GM23338 (cell line): ENCODE measurements at regions not wholly inside any gene's neighbourhood (a gene's known extent, or its start where the extent isn't known, plus 50 kb on each side); places are given as distances from the start of the nearest gene placed in this dataset.

Experiments
- ATAC-seq: fragments of 200-7000 bp; cut with Tn5 transposase; 3 replicates; pipeline ENCODE4 v1.9.1; 2020
- DNase-seq: peaks from one replicate; pipeline ENCODE4 v3.0.0-alpha.2; 2015; ENCODE audit warnings: low spot score
- H2AFZ ChIP-seq: fragments of 200-600 bp; sonication (generic); 2 replicates; pipeline ENCODE4 v1.8.0; 2016; ENCODE audit warnings: antibody characterized with exemption, mild to moderate bottlenecking, moderate library complexity
- H3F3A ChIP-seq: fragments of 200-600 bp; sonication (generic); replicated peaks from 2 replicates; pipeline ENCODE4 v1.8.0; 2017; ENCODE audit warnings: antibody characterized with exemption, mixed run types, low read depth
- H3K27ac ChIP-seq: fragments of 200-600 bp; sonication (generic); 2 replicates; pipeline ENCODE4 v1.6.1; 2016; ENCODE audit warnings: low read depth
- H3K27me3 ChIP-seq: fragments of 200-600 bp; sonication (generic); 2 replicates; pipeline ENCODE4 v1.8.0; 2016; ENCODE audit warnings: mild to moderate bottlenecking, mixed run types, moderate library complexity; ENCODE audit not compliant: insufficient read depth
- H3K36me3 ChIP-seq: fragments of 200-600 bp; sonication (generic); 2 replicates; pipeline ENCODE4 v1.8.0; 2016; ENCODE audit warnings: mild to moderate bottlenecking; ENCODE audit not compliant: insufficient read depth
- H3K4me1 ChIP-seq: fragments of 200-600 bp; sonication (generic); 2 replicates; pipeline ENCODE4 v1.8.0; 2016; ENCODE audit warnings: mild to moderate bottlenecking, moderate library complexity; ENCODE audit not compliant: insufficient read depth
- H3K4me2 ChIP-seq: fragments of 200-600 bp; sonication (generic); 2 replicates; pipeline ENCODE4 v1.7.1; 2017; ENCODE audit warnings: mixed run types
- H3K4me3 ChIP-seq: fragments of 200-600 bp; sonication (generic); 2 replicates; pipeline ENCODE4 v1.6.1; 2016; ENCODE audit warnings: mixed run types
- H3K79me2 ChIP-seq: fragments of 200-600 bp; sonication (generic); replicated peaks from 2 replicates; pipeline ENCODE4 v1.8.0; 2017; ENCODE audit warnings: mild to moderate bottlenecking; ENCODE audit not compliant: insufficient read depth
- H3K9me2 ChIP-seq: fragments of 200-600 bp; sonication (generic); 2 replicates; pipeline ENCODE4 v1.8.0; 2017; ENCODE audit not compliant: insufficient read depth
- H4K20me1 ChIP-seq: fragments of 200-600 bp; sonication (generic); replicated peaks from 2 replicates; pipeline ENCODE4 v1.8.0; 2017; ENCODE audit warnings: mild to moderate bottlenecking; ENCODE audit not compliant: insufficient read depth
- H3K27ac Mint-ChIP-seq: 2 replicates; pipeline ENCODE4 v1.8.0; 2020; ENCODE audit warnings: inconsistent platforms, mild to moderate bottlenecking, moderate library complexity, mixed read lengths
- H3K27me3 Mint-ChIP-seq: 3 replicates; pipeline ENCODE4 v1.8.0; 2022; ENCODE audit warnings: low read depth, mild to moderate bottlenecking, moderate library complexity, mixed read lengths, inconsistent platforms; ENCODE audit not compliant: insufficient read depth, poor library complexity
- H3K36me3 Mint-ChIP-seq: 3 replicates; pipeline ENCODE4 v1.8.0; 2021; ENCODE audit warnings: low read depth, mild to moderate bottlenecking, inconsistent platforms, moderate library complexity, mixed read lengths
- H3K4me1 Mint-ChIP-seq: 3 replicates; pipeline ENCODE4 v1.8.0; 2020; ENCODE audit warnings: mild to moderate bottlenecking, inconsistent platforms, mixed read lengths
- H3K4me3 Mint-ChIP-seq: 3 replicates; pipeline ENCODE4 v1.8.0; 2021; ENCODE audit warnings: moderate library complexity, mild to moderate bottlenecking, inconsistent platforms, mixed read lengths
- H3K9me3 Mint-ChIP-seq: 3 replicates; pipeline ENCODE4 v1.8.0; 2020; ENCODE audit warnings: moderate library complexity, mild to moderate bottlenecking, inconsistent platforms, mixed read lengths
- CREB1 ChIP-seq: fragments of 250-450 bp; sonication (Bioruptor Pico); IDR thresholded peaks from 2 replicates; pipeline ENCODE4 v1.5.0; 2020; ENCODE audit warnings: low read depth, mild to moderate bottlenecking, moderate library complexity
- CTCF ChIP-seq, 2 experiments: fragments of 200-600 bp in 1 of 2; sonication (generic) in 1 of 2; conservative IDR thresholded peaks; 2 replicates each; pipeline versions ENCODE4 v1.5.1 to v1.6.1; 2016 to 2017; ENCODE audit warnings: antibody characterized with exemption in 2 of 2, low read depth in 2 of 2, mild to moderate bottlenecking in 2 of 2, moderate library complexity in 1 of 2
- ETS1 ChIP-seq: IDR thresholded peaks from 2 replicates; pipeline ENCODE4 v1.6.1; 2016; ENCODE audit warnings: antibody characterized with exemption
- JUNB ChIP-seq: IDR thresholded peaks from one replicate; pipeline ENCODE4 v1.6.1; 2016; ENCODE audit warnings: antibody characterized with exemption; ENCODE audit not compliant: unreplicated experiment
- NANOG ChIP-seq: IDR thresholded peaks from 2 replicates; pipeline ENCODE4 v1.6.1; 2016; ENCODE audit warnings: antibody characterized with exemption, borderline replicate concordance
- POLR2AphosphoS5 ChIP-seq: IDR thresholded peaks from 2 replicates; pipeline ENCODE4 v1.6.1; 2016; ENCODE audit warnings: antibody characterized with exemption, low read depth
- REST ChIP-seq: IDR thresholded peaks from one replicate; pipeline ENCODE4 v1.6.1; 2018; ENCODE audit warnings: antibody characterized with exemption; ENCODE audit not compliant: unreplicated experiment
- STAT1 ChIP-seq: IDR thresholded peaks from one replicate; pipeline ENCODE4 v1.6.1; 2016; ENCODE audit warnings: antibody characterized with exemption; ENCODE audit not compliant: unreplicated experiment
- ZNF114 ChIP-seq: fragments of 250-450 bp; sonication (Bioruptor Pico); IDR thresholded peaks from 2 replicates; pipeline ENCODE4 v1.5.0; 2020; ENCODE audit warnings: mild to moderate bottlenecking, moderate library complexity
- ZNF331 ChIP-seq: fragments of 250-450 bp; sonication (Bioruptor Pico); IDR thresholded peaks from 2 replicates; pipeline ENCODE4 v1.5.0; 2020; ENCODE audit warnings: low read depth, mild to moderate bottlenecking, moderate library complexity
- TF ChIP-seq, protein P1 (sequence below): fragments of 250-450 bp; sonication (Bioruptor Pico); IDR thresholded peaks from 2 replicates; pipeline ENCODE4 v1.5.0; 2020; ENCODE audit warnings: mild to moderate bottlenecking, moderate library complexity

GRCh38 chr9:18159254-18159653 is 314.7 kb upstream of the ADAMTSL1 start:
- no peaks in the 10 kb centered on the region for H3K4me1 ChIP-seq

More at GRCh38 chr9:18159254-18159653, 314.7 kb upstream of the ADAMTSL1 start:
- H3K27ac Mint-ChIP-seq: no peak overlapping the region
- H4K20me1 ChIP-seq: no peaks in the 10 kb centered on the region
- no peaks in the 10 kb centered on the region for H3K9me3 Mint-ChIP-seq
- H3K27me3 ChIP-seq: no peaks in the 10 kb centered on the region
- H3K4me3 ChIP-seq: no peak overlapping the region
- H3F3A ChIP-seq: no peaks in the 10 kb centered on the region
- H3K9me2 ChIP-seq: peaks cover 10% of the 10 kb centered on the region; the same call in 1 of the 2 replicates
- no peaks in the 10 kb centered on the region for H3K79me2 ChIP-seq
- H3K27me3 Mint-ChIP-seq: no peaks in the 10 kb centered on the region
- H3K36me3 ChIP-seq: no peaks in the 10 kb centered on the region
- H2AFZ ChIP-seq: no peak overlapping the region
- ATAC-seq (no peak), DNase-seq (no peak)
- TF ChIP-seq POLR2AphosphoS5: no peak
- TF ChIP-seq, protein P1, sequence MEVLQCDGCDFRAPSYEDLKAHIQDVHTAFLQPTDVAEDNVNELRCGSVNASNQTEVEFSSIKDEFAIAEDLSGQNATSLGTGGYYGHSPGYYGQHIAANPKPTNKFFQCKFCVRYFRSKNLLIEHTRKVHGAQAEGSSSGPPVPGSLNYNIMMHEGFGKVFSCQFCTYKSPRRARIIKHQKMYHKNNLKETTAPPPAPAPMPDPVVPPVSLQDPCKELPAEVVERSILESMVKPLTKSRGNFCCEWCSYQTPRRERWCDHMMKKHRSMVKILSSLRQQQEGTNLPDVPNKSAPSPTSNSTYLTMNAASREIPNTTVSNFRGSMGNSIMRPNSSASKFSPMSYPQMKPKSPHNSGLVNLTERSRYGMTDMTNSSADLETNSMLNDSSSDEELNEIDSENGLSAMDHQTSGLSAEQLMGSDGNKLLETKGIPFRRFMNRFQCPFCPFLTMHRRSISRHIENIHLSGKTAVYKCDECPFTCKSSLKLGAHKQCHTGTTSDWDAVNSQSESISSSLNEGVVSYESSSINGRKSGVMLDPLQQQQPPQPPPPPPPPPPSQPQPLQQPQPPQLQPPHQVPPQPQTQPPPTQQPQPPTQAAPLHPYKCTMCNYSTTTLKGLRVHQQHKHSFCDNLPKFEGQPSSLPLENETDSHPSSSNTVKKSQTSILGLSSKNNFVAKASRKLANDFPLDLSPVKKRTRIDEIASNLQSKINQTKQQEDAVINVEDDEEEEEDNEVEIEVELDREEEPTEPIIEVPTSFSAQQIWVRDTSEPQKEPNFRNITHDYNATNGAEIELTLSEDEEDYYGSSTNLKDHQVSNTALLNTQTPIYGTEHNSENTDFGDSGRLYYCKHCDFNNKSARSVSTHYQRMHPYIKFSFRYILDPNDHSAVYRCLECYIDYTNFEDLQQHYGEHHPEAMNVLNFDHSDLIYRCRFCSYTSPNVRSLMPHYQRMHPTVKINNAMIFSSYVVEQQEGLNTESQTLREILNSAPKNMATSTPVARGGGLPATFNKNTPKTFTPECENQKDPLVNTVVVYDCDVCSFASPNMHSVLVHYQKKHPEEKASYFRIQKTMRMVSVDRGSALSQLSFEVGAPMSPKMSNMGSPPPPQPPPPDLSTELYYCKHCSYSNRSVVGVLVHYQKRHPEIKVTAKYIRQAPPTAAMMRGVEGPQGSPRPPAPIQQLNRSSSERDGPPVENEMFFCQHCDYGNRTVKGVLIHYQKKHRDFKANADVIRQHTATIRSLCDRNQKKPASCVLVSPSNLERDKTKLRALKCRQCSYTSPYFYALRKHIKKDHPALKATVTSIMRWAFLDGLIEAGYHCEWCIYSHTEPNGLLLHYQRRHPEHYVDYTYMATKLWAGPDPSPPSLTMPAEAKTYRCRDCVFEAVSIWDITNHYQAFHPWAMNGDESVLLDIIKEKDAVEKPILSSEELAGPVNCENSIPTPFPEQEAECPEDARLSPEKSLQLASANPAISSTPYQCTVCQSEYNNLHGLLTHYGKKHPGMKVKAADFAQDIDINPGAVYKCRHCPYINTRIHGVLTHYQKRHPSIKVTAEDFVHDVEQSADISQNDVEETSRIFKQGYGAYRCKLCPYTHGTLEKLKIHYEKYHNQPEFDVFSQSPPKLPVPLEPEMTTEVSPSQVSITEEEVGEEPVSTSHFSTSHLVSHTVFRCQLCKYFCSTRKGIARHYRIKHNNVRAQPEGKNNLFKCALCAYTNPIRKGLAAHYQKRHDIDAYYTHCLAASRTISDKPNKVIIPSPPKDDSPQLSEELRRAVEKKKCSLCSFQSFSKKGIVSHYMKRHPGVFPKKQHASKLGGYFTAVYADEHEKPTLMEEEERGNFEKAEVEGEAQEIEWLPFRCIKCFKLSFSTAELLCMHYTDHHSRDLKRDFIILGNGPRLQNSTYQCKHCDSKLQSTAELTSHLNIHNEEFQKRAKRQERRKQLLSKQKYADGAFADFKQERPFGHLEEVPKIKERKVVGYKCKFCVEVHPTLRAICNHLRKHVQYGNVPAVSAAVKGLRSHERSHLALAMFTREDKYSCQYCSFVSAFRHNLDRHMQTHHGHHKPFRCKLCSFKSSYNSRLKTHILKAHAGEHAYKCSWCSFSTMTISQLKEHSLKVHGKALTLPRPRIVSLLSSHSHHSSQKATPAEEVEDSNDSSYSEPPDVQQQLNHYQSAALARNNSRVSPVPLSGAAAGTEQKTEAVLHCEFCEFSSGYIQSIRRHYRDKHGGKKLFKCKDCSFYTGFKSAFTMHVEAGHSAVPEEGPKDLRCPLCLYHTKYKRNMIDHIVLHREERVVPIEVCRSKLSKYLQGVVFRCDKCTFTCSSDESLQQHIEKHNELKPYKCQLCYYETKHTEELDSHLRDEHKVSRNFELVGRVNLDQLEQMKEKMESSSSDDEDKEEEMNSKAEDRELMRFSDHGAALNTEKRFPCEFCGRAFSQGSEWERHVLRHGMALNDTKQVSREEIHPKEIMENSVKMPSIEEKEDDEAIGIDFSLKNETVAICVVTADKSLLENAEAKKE (CRISPR knock-in tag): no peak
- TF ChIP-seq ZNF114 (CRISPR knock-in tag): no peak
- TF ChIP-seq JUNB: no peak
- no peak for TF ChIP-seq CREB1 (CRISPR knock-in tag)
- no peak for TF ChIP-seq NANOG
- no peak for TF ChIP-seq ETS1
- TF ChIP-seq REST: no peak
- TF ChIP-seq STAT1: no peak
- no peak for TF ChIP-seq CTCF (conservative IDR thresholded peaks at IDR 0.05; ENCODE audit: low read depth in 2 of 2)
- TF ChIP-seq ZNF331: no peak
- no peak overlapping the region for H3K4me2 ChIP-seq
- no peak overlapping the region for H3K4me3 Mint-ChIP-seq
- H3K36me3 Mint-ChIP-seq: no peaks in the 10 kb centered on the region
- H3K4me1 Mint-ChIP-seq: peaks cover 7% of the 10 kb centered on the region
- no peak overlapping the region for H3K27ac ChIP-seq
